H1 (cell line): ENCODE measurements at regions not wholly inside any gene's neighbourhood (a gene's known extent, or its start where the extent isn't known, plus 50 kb on each side); places are given as distances from the start of the nearest gene placed in this dataset.

Experiments used
- CTCF ChIA-PET: fragments of 300-600 bp; sonication (Branson Sonifier 250); formaldehyde crosslinking; loops from one replicate; lab custom pipeline; 2021; ENCODE audit not compliant: partially characterized antibody; lab: Charles Lee
- POLR2A ChIA-PET: fragments of 300-600 bp; sonication (Branson Sonifier 250); formaldehyde crosslinking; loops from one replicate; lab custom pipeline; 2021; ENCODE audit warnings: inconsistent platforms; ENCODE audit not compliant: partially characterized antibody; lab: Charles Lee
- DNase-seq, 2 experiments: peaks; one replicate each; pipeline versions ENCODE4 v3.0.0 to v3.0.0-alpha.2; 2010 to 2022; ENCODE audit warnings: low spot score in 2 of 2, low read depth in 1 of 2, mixed read lengths in 1 of 2
- FAIRE-seq: peaks from 2 replicates; lab custom pipeline; 2011; peaks lifted over from hg19 to GRCh38; lab: Jason Lieb, UNC
- H2AFZ ChIP-seq: 2 replicates; pipeline ENCODE4 v1.8.1; 2012; ENCODE audit warnings: low read length, inconsistent platforms
- H2AK5ac ChIP-seq: 2 replicates; pipeline ENCODE4 v1.6.1; 2013; ENCODE audit warnings: low read depth, low read length
- H2BK120ac ChIP-seq: replicated peaks from 2 replicates; pipeline ENCODE3; 2013; ENCODE audit warnings: low read depth, low read length, inconsistent platforms
- H2BK12ac ChIP-seq: 2 replicates; pipeline ENCODE4 v1.6.1; 2013; ENCODE audit warnings: low read depth, low read length
- H2BK15ac ChIP-seq: 2 replicates; pipeline ENCODE4 v1.6.1; 2013; ENCODE audit warnings: low read length
- H2BK20ac ChIP-seq: 2 replicates; pipeline ENCODE4 v1.6.1; 2013; ENCODE audit warnings: low read length
- H2BK5ac ChIP-seq: 2 replicates; pipeline ENCODE4 v1.6.1; 2013; ENCODE audit warnings: low read depth, low read length
- H3K14ac ChIP-seq: 2 replicates; pipeline ENCODE4 v1.6.1; 2013; ENCODE audit warnings: inconsistent platforms; ENCODE audit not compliant: insufficient read length
- H3K18ac ChIP-seq: 2 replicates; pipeline ENCODE4 v1.6.1; 2013; ENCODE audit warnings: low read length; ENCODE audit errors: extremely low read depth
- H3K23ac ChIP-seq: 2 replicates; pipeline ENCODE4 v1.6.1; 2013; ENCODE audit warnings: inconsistent platforms; ENCODE audit not compliant: insufficient read length
- H3K23me2 ChIP-seq: 2 replicates; pipeline ENCODE4 v1.6.1; 2013; ENCODE audit warnings: low read depth, low read length
- H3K27ac ChIP-seq: 2 replicates; pipeline ENCODE4 v1.6.1; 2011; ENCODE audit warnings: low read depth, low read length, inconsistent platforms
- H3K27me3 ChIP-seq, 4 experiments: replicated peaks in 1 of 4; 1 replicate in 1 of 4; 2 replicates in 3 of 4; pipeline versions ENCODE4 v1.6.1 to v1.8.1; 2011 to 2013; ENCODE audit warnings: low read length in 3 of 4, mild to moderate bottlenecking in 3 of 4, inconsistent platforms in 2 of 4, mixed read lengths in 2 of 4, moderate library complexity in 1 of 4; ENCODE audit not compliant: control insufficient read depth in 3 of 4, insufficient read depth in 3 of 4; ENCODE audit errors: extremely low read depth in 1 of 4
- H3K36me3 ChIP-seq, 4 experiments: 2 replicates each; pipeline versions ENCODE4 v1.6.1 to v1.8.1; 2011 to 2013; ENCODE audit warnings: mild to moderate bottlenecking in 4 of 4, low read length in 3 of 4, moderate library complexity in 2 of 4, control low read depth in 1 of 4, inconsistent platforms in 1 of 4; ENCODE audit not compliant: insufficient read depth in 4 of 4, control insufficient read depth in 2 of 4
- H3K4ac ChIP-seq: replicated peaks from 2 replicates; pipeline ENCODE3; 2013; ENCODE audit warnings: low read length, low read depth, mixed read lengths, inconsistent platforms; ENCODE audit not compliant: insufficient read length
- H3K4me1 ChIP-seq, 4 experiments: replicated peaks in 1 of 4; 1 replicate in 1 of 4; 2 replicates in 3 of 4; pipeline versions ENCODE4 v1.6.1 to v1.8.1; 2011 to 2013; ENCODE audit warnings: low read length in 3 of 4, inconsistent platforms in 2 of 4, mixed read lengths in 1 of 4; ENCODE audit not compliant: insufficient read depth in 4 of 4, control insufficient read depth in 3 of 4
- H3K4me2 ChIP-seq, 2 experiments: 2 replicates each; pipeline versions ENCODE4 v1.6.1 to v1.8.1; 2011 to 2013; ENCODE audit warnings: low read depth in 2 of 2, low read length in 2 of 2, control low read depth in 1 of 2, inconsistent platforms in 1 of 2, mild to moderate bottlenecking in 1 of 2; ENCODE audit not compliant: insufficient read depth in 1 of 2
- H3K4me3 ChIP-seq, 4 experiments: fragments of 200-600, 300-600 bp in 1 of 4; sonication (generic), shearing (Covaris generic), sonication (Bioruptor Twin) in 1 of 4; 2 replicates each; pipeline versions ENCODE4 v1.5.1 to v1.8.1; 2011 to 2016; ENCODE audit warnings: low read length in 4 of 4, low read depth in 3 of 4, control low read depth in 2 of 4, inconsistent platforms in 2 of 4, mild to moderate bottlenecking in 2 of 4, mixed read lengths in 1 of 4, moderate library complexity in 1 of 4; ENCODE audit not compliant: insufficient read depth in 2 of 4; ENCODE audit errors: extremely low read depth in 1 of 4
- H3K56ac ChIP-seq: replicated peaks from 2 replicates; pipeline ENCODE3; 2013; ENCODE audit warnings: low read depth, mild to moderate bottlenecking, mixed read lengths, low read length, inconsistent platforms; ENCODE audit not compliant: insufficient read length
- H3K79me1 ChIP-seq: 2 replicates; pipeline ENCODE4 v1.6.1; 2013; ENCODE audit warnings: low read depth, low read length, control low read depth
- H3K79me2 ChIP-seq, 2 experiments: 2 replicates each; pipeline versions ENCODE4 v1.6.1 to v1.8.1; 2012 to 2013; ENCODE audit warnings: low read length in 2 of 2, mild to moderate bottlenecking in 2 of 2, inconsistent platforms in 1 of 2; ENCODE audit not compliant: insufficient read depth in 2 of 2, control insufficient read depth in 1 of 2
- H3K9ac ChIP-seq, 4 experiments: replicated peaks in 1 of 4; 1 replicate in 1 of 4; 2 replicates in 3 of 4; pipeline versions ENCODE4 v1.6.1 to v1.8.1; 2011 to 2013; ENCODE audit warnings: low read depth in 3 of 4, low read length in 3 of 4, control low read depth in 2 of 4, mild to moderate bottlenecking in 2 of 4, moderate library complexity in 2 of 4, inconsistent platforms in 1 of 4; ENCODE audit errors: extremely low read depth in 1 of 4
- H3K9me3 ChIP-seq, 2 experiments: 2 replicates each; pipeline versions ENCODE4 v1.6.1 to v1.8.1; 2012 to 2013; ENCODE audit warnings: mild to moderate bottlenecking in 2 of 2, moderate library complexity in 2 of 2, control low read depth in 1 of 2, inconsistent platforms in 1 of 2, low read depth in 1 of 2, low read length in 1 of 2, mixed read lengths in 1 of 2; ENCODE audit not compliant: insufficient read depth in 2 of 2
- H4K20me1 ChIP-seq, 2 experiments: replicated peaks in 1 of 2; 2 replicates each; pipeline versions ENCODE3 to v1.8.1; 2011 to 2013; ENCODE audit warnings: inconsistent platforms in 2 of 2, low read length in 2 of 2, mild to moderate bottlenecking in 1 of 2; ENCODE audit not compliant: insufficient read depth in 2 of 2, control insufficient read depth in 1 of 2
- H4K5ac ChIP-seq: 2 replicates; pipeline ENCODE4 v1.6.1; 2013; ENCODE audit warnings: low read length, low read depth, mixed read lengths, inconsistent platforms; ENCODE audit not compliant: insufficient read length
- H4K8ac ChIP-seq: 2 replicates; pipeline ENCODE4 v1.8.0; 2013; ENCODE audit warnings: mild to moderate bottlenecking, moderate library complexity, low read length, inconsistent platforms; ENCODE audit not compliant: insufficient read depth; ENCODE audit errors: extremely low read depth
- H4K91ac ChIP-seq: replicated peaks from 2 replicates; pipeline ENCODE3; 2013; ENCODE audit warnings: low read length, mixed read lengths, inconsistent platforms; ENCODE audit not compliant: insufficient read length
- ATF2 ChIP-seq: IDR thresholded peaks from 2 replicates; pipeline ENCODE4 v1.6.1; 2012; ENCODE audit warnings: low read length, inconsistent platforms
- FOSL1 ChIP-seq: IDR thresholded peaks from 2 replicates; pipeline ENCODE4 v1.6.1; 2011; ENCODE audit warnings: mild to moderate bottlenecking, low read depth, low read length, moderate library complexity; ENCODE audit not compliant: insufficient read depth
- GABPA ChIP-seq: IDR thresholded peaks from 2 replicates; pipeline ENCODE4 v1.6.1; 2011; ENCODE audit warnings: mild to moderate bottlenecking, low read length, moderate library complexity, borderline replicate concordance; ENCODE audit not compliant: insufficient read depth
- KDM5A ChIP-seq: fragments of 200-600 bp; IDR thresholded peaks from 2 replicates; pipeline ENCODE4 v1.7.1; 2012; ENCODE audit warnings: mild to moderate bottlenecking, low read length, inconsistent platforms, mixed read lengths
- RBBP5 ChIP-seq: IDR thresholded peaks from 2 replicates; pipeline ENCODE4 v1.7.1; 2012; ENCODE audit warnings: low read depth, mild to moderate bottlenecking, inconsistent platforms, low read length, moderate library complexity, borderline replicate concordance
- RNF2 ChIP-seq: fragments of 200-900, 300-1000 bp; sonication (generic); IDR thresholded peaks from 2 replicates; pipeline ENCODE4 v1.7.1; 2016; ENCODE audit warnings: borderline replicate concordance, low read depth, mild to moderate bottlenecking, antibody characterized with exemption, low read length; ENCODE audit not compliant: poor library complexity, severe bottlenecking; ENCODE audit errors: missing control alignments
- SRF ChIP-seq: IDR thresholded peaks from 2 replicates; pipeline ENCODE4 v1.6.1; 2011; ENCODE audit warnings: mild to moderate bottlenecking, low read depth, low read length, moderate library complexity
- USF2 ChIP-seq: IDR thresholded peaks from 2 replicates; pipeline ENCODE4 v1.6.1; 2011; ENCODE audit warnings: low read length, improper control_type of control experiment
- ZNF274 ChIP-seq: IDR thresholded peaks from 2 replicates; pipeline ENCODE4 v1.7.0; 2012; ENCODE audit warnings: low read length, borderline replicate concordance; ENCODE audit errors: extremely low read depth
- WGBS, 2 experiments: shearing (Covaris generic) in 1 of 2; methylation state at CpG; one replicate each; pipeline versions ENCODE4 v1.1.6 to v1.1.7; 2013 to 2015; ENCODE audit warnings: low lambda C conversion rate in 2 of 2, mixed read lengths in 2 of 2, inconsistent platforms in 1 of 2, low coverage in 1 of 2, missing lambda C conversion rate in 1 of 2; ENCODE audit not compliant: insufficient replicate concordance in 2 of 2, insufficient coverage in 1 of 2, insufficient read length in 1 of 2; ENCODE audit errors: extremely low coverage in 1 of 2, missing lambda C conversion rate in 1 of 2; 5-methylcytosine and 5-hydroxymethylcytosine counted together

GRCh38 chr16:26911436-26911835, 155.3 kb upstream of the C16orf82 start:
- Histone ChIP-seq H3K79me1 (no peaks in the 10 kb centered on the region), H3K27me3 (0 out of 7 replicates have a peak, but pooled peaks cover 0 to 2% (median 0%) of the 10 kb centered on the region in 4 experiments), H3K27ac (no peak overlapping the region), H2AFZ (no peak overlapping the region), H3K4ac (no peak overlapping the region), H4K8ac (no peak overlapping the region), H3K79me2 (no peaks in the 10 kb centered on the region), H2BK120ac (no peak overlapping the region), H4K5ac (no peak overlapping the region), H3K9ac (no peak overlapping the region), H4K91ac (no peak overlapping the region), H2AK5ac (no peak overlapping the region), H2BK20ac (no peak overlapping the region), H3K18ac (no peak overlapping the region), H3K14ac (no peak overlapping the region), H3K56ac (no peak overlapping the region), H2BK5ac (no peak overlapping the region), H3K4me2 (no peak overlapping the region), H3K4me1 (no peaks in the 10 kb centered on the region), H2BK15ac (no peak overlapping the region), H3K9me3 (no peaks in the 10 kb centered on the region), H2BK12ac (no peak overlapping the region), H3K23me2 (no peaks in the 10 kb centered on the region), H3K4me3 (no peak overlapping the region), H4K20me1 (no peaks in the 10 kb centered on the region), H3K23ac (no peak overlapping the region), H3K36me3 (no peaks in the 10 kb centered on the region)
- ChIA-PET CTCF (interaction anchor here (1.0 kb wide), 1 partner anchor 199 kb away, joined by 4 read pairs; no protein-coding TSS in a partner anchor), POLR2A (no interaction called here)
- DNase-seq: no peak
- WGBS, 2 experiments: 77% methylated on average over 2 of the region's 2 CpGs; no CpG with 5 or more reads in 1 of the 2 experiments
- no peak for FAIRE-seq
- no peak for TF ChIP-seq ATF2
- no peak for TF ChIP-seq USF2
- no peak for TF ChIP-seq RNF2
- no peak for TF ChIP-seq ZNF274
- TF ChIP-seq RBBP5: no peak
- TF ChIP-seq KDM5A: no peak
- TF ChIP-seq GABPA: no peak
- no peak for TF ChIP-seq SRF
- TF ChIP-seq FOSL1: no peak
